GM19035 (cell line): ENCODE measurements at regions not wholly inside any gene's neighbourhood (a gene's known extent, or its start where the extent isn't known, plus 50 kb on each side); places are given as distances from the start of the nearest gene placed in this dataset.
"Not testable (repeated sequence)": the region's sequence is repeated elsewhere in the genome, so short reads cannot be mapped to it uniquely, and the experiment has no call there.

Source experiments
- ATAC-seq: cut with Tn5 transposase; IDR thresholded peaks from one replicate; pipeline ENCODE4 v1.9.1; 2021; ENCODE audit not compliant: unreplicated experiment

DNA sequence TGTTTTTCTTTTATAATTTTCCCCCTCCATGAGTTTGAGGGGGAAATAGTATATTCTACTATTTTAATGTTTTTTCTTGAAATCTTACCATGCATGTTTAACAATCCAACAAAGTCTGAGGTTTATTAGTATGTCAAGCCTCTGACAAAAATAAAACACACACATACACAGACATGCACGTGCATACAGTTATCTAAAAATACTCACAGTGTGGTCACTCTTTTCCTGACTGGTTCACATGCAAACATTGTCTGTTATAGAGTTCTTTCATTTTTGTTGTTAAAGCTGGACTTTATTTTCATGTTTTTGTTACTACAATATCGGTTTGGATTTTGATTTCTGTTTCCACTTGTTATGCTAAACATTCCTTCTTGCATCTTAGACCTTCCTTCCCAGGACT, 236.6 kb downstream of the MFSD1 start:
- no peak for ATAC-seq

DNA sequence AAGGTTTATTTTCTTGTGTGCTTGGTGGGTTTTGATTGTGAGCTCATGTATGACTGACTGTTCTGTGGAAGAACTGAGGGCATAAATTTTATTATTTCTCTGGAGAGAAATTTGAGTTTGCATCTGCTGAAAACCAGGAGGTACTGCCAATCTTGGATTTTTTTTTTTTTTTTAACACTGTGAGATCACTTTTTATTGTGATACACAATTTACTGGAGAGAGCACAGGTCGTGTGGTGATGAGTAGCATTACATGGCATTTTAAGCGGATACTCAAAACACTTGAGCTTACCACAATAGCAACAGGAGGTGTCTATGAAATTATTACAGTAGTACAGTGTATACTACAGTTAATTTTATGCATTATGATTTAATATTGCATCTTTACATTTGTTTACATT, 237.4 kb downstream of the MFSD1 start:
- no peak for ATAC-seq

DNA sequence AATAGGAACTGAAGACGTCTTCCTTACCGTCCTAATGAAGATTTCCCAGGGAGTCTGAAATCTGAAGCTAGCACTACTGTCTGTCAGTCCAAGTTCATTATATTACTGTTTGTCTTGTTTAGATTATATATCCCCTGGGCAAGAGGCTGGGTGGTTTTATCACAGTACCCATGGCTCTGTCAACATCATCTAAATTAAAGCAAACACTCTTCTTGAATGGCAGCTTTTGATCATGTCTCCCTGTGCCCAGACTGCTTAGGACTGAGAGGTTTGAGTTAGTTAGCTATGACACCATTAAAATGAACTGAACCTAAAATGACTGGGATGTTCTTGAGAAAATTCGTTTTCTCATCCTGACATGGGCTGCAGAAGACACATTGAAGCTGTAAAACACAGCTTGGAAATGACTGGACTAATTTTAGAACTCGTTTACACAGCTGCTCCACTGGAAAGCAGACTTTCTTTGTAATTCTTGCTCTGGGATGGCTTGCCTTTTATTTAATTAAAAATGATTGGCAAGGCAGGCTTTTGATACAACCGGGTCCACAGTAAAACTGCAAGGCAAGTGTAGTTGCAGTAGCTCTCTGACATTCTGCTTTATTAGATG, 243.5 kb downstream of the MFSD1 start:
- ATAC-seq = no peak

DNA sequence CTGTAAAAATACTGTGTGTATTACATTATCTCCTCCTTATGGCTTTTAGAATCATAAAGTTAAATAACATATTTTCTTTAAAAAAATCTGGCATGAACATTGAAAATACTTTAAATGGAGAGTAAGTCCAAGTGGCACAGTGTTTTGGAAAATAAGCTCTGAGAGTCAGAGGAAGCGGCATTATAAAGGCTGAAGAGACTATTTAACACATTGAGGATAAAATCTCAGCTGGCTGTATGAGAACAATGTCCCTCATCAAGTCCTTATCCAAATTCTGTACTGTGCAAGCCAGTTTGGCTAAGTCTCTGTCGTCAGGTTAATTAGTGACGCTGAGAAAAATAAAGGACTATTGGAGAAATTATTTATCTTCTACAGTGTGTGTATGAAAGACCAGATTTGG, 245.5 kb downstream of the MFSD1 start:
- no peak for ATAC-seq

DNA sequence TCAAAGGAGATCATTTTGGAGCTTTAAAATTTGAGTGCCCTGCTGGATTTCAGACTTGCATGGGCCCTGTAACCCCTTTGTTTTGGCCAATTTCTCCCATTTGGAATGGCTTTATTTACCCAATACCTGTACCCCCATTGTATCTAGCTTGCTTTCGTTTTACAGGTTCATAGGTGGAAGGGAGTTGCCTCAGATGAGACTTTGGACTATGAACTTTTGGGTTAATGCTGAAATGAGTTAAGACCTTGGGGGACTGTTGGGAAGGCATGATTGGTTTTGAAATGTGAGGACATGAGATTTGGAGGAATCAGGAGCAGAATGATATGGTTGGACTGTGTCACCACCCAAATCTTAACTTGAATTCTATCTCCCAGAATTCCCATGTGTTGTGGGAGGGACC, 250.6 kb downstream of the MFSD1 start:
- ATAC-seq = not testable (repeated sequence)

DNA sequence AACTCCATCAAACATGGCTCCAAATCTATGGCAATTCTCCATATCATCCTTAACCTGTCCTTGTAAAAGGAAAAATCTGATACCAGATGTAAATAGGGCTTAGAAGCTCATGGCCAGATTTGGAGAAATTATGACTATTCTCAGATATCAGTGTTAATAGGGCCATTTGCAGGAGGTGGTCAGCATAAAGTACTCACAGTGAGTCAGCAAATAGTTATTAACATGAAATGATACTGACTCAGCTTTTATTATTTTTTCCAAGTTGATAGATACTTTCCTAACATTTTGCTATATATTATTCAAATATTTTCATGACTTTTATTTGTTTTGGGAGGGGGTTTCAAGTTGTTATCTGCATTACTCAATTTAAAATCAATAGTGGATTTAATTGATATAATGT, 255.8 kb downstream of the MFSD1 start:
- ATAC-seq = no peak

DNA sequence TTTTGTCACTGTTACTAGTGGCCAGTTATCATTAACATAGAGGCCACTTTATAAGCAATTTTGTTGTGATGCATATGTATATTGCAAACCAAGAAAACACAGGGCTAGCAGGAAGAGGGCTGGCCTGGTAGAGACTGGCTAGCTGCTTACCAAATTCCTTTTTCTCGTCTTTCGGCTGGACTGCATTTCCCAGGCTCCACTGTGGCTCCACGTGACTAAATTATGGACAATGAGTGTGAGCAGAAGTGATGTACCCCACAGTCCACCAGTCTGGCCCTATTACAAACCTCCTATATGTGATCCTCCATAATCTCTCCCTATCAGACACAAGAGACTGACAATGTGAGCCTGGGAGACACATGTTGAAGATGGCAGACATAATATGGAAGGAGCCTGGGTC, 257.0 kb downstream of the MFSD1 start:
- ATAC-seq = no peak

DNA sequence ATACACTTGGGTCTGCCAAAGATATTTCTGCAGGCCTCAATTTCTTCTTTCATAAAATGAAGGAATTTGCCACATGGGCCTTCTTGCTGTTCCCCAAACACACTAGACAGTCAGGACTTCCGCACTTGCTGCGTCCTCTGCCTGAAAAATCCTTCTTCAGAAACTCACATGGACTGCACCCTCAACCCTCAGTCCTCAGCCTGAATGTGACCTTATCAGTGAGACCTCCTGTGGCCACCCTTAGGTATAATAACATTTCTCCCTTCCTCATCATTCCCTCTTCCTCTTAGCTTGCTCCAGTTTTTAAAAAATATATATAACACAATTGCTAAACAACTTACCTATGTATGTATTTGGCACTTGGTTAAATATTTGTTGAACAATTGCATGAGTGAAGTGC, 257.5 kb downstream of the MFSD1 start:
- ATAC-seq = no peak

DNA sequence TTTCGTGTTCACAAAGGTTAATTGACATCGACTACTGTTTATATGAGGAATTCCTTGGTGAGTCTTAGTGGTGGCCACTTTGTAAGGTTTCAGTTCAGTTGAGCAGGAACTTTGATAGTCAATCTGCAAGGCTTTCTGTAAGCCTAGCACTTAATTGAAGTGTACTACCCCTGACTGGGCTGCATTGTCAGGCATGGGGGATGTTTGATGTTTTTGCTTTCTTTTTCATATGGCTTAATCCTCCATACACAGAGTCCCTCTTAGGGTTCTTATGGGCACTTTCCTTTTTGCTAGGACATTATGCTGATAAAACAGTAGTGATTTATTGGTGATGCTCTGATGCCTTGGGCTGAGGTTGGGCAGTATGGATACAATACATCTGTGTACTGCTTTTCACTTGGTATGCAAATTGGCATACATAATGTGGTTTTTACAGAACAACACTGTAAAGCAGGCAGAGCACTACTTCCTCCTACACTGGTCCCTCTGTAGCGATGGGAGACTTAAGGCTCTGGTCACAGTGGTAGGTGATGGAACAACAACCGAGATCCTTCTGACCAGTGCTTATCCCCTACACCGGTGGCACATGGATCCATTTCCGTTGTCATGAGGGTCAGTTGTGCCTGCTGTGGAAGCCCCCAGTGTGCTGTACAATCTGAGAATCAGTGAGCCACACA, 261.0 kb downstream of the MFSD1 start:
- ATAC-seq = no peak

DNA sequence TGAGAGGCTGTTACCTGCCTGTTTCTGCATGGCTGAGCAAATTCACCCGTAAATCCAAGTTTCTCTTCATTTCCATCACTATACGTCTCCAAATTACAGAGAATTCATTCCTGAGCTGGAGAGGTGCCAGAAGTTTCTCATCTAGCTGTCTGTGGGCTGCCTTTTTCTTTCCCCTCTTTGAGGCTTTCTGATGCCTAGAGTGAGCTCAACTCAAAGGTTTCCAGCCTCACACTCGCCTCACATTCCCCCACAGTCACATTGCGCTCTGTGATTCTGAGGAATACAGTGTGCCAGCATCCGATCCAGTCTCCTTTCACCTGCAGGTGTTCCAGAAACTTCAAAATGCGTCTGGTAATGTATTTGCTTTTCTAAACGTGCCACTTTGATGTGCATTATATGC, 267.2 kb downstream of the MFSD1 start, which contains the start of gene IQCJ:
Gene IQCJ (plus strand): TSS at position 229 of the 400 bp plus-strand sequence.
- ATAC-seq = no peak

DNA sequence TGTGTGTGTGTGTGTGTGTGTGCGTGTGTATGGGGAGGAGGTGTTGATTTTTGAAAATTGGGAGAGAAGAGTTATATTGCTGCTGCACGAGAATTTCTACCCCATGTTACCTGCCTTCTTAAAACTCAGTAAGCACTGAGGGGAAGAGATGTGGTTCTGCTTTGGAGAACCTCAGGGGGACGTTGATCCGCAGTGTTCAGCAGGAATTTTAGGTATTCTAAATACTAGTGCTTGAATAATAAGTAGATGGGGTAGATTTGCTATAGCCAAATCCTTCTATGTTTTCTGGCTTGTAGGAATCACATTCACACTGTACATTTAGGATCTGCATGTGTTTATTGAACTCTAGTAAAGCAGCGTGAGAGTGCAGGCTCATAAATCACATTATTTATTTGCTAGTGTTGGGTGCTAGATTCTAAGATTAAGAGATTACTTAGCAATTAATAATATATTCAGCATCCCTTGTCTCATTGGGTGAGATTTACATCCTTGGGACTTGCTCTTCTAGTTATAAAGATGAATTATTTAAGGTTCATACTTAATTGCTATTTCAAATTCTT, 268.1 kb downstream of the MFSD1 start:
- no peak for ATAC-seq

DNA sequence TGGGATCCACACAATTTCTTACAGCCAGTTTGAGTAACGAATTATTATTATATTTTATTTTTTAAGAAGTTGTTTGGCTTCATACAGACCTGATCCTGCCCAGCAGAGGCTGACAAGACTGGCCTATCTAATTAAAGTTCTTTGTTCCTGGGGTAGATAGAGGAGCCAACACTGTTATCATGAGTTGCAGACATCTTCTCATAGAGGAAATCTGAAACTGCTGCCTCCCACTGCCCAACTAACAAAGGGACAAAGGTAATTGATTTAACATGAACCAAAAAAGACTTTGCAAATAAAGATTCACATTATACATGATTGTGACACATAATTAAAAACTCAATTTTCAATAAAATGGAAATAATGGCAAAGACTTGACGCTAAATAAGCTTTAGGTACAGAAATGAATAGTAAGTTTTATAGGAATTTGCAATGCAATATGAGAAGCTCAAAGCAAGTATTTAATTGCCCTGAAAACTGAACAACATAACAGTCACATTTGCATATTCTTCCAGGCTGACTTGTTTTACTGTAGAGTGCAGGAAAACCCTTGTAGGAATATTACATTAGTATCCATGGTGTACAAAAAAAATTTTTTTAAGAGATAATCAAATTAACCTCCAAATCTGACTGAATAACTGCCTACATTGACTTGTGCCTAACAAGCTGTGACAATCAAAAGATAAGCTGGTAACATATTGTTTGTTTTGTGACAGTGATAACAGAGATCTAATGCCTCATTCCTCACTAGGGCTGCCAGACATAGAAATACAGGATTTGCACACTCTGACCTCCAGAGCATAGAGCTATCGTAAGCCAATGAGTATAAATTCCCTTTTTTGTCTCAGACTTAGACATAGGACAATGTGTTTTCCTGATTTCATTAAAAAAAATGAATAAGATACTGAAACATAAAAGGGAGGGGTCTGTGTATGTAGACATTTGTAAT, 273.2 kb downstream of the MFSD1 start:
- ATAC-seq = no peak

DNA sequence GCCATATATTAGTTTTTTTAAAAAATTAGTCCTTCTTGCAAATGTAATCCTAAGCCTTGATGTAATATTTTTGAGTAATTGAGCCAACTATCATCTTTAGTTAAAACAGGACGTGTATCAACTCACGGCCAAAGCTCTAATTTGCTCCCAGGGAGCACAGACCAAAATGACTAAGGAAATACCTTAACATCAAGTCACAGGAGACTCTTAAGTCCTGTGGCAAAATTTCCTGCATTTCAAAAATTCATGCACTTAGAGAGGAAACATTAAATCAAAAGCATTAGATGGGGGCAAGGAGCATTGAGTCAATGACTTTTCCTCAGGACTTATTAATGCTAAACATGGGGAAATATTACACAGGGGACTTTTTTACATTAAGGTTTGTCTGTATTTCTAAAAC, 276.0 kb downstream of the MFSD1 start:
- ATAC-seq = no peak

DNA sequence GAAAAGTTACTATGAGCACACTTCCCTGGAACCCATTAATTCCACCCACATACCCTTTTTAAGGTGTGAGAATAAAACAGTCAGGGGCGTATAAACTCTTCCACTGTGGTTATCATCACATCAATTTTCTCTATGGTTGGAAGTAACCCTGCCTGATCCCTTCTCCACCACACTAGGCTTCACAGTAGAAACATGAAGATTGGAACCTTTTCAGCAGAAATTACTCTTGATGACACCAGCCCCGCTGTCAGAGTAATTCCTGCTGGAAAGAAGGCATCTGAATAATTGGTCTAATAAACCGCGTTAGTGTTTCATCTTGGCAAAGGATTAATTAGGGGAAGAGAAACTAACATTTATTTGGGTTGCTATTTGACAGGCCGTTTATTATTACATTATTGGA, 278.4 kb downstream of the MFSD1 start:
- ATAC-seq = no peak

DNA sequence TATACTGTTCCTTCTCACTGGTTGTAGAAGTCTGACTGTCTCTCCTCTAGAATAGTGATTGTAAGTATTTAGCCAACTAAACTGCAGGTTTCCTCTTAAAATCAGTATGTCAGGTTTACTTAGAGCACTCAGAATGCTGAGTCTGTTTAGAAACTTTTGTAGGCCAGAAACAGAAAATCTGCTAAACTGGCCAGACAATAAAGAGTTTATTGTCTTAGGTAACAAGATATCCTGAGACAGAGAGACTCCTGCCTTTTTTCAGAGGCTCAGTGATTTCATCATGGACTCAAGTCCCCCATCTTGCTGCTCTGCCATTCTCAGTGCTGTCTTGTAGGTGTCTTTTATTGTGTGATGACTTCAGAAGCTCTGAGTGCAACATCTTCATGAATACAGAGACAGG, 279.0 kb downstream of the MFSD1 start:
- no peak for ATAC-seq

DNA sequence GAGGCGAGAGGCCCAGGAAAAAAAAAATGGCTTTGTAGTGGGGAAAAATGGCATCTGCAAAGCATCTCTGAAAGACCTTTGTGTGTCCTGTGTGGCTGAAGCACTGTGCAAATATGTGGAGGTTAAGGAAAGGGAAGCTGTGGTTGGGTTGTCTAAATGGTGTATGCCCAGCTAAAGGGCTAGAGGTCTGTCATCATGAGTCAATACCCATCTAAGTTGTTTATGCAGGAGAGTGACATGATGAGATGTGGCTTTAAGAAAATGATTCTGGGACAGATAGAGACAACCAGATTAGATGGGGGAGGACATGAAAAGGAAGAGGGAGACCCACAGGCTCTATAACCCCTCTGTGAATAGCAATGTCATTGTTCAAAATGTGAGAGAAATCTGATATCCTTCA, 280.7 kb downstream of the MFSD1 start:
- no peak for ATAC-seq

DNA sequence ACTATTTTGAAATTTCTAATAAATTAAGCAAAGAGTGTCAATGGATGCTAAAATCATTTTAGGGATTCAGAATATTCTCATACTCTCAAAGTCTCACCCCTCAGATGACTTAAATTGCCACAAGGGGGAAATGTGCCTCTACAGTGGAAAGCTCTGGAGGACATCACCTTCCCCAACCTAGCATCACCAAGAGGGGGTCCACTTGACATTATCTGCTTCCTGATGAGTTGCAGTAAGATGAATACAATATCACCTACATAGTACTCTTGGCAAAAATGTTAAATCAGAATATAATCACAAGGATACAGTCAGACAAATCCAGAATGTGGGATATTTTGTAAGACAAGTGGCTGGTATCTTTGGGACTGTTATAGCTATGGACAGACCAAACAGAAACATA, 290.1 kb downstream of the MFSD1 start:
- ATAC-seq = no peak

DNA sequence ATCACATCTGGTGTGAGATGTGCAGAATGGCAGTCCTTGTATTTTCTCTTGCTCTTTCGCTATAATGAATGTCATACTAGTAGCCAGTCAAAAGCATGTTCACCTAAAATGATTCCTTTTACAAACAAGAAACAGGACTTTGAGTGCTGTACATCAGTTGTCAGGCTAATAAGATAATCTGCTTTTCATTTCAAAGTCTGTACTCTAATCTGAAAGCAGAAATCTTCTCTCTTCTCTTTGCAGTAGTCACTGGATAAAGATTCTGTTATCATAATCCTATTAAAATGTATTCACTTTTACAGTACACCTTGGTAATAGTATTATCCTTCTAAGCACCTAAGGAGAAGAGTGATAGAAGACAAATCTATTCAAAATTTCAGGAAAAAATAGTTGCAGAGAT, 300.1 kb downstream of the MFSD1 start:
- no peak for ATAC-seq

DNA sequence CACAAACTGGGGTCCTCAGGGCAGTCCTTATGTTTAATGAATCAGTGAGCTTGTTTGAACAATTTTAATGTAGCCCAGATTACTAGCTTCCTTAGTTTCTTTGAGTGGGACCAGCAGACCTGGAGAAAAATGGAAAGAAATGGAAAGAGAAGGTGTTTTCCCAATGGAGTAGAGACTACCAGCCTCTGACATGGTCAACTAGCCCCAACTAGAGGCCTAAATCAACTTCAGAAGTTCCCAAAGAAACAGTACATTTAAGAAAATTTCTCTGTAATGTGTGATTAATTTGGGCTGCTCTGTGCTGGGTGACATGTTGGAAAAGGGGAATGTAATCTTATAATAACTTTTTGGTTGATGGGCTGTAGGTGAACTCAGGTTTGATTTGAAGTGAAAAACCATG, 310.9 kb downstream of the MFSD1 start:
- no peak for ATAC-seq

DNA sequence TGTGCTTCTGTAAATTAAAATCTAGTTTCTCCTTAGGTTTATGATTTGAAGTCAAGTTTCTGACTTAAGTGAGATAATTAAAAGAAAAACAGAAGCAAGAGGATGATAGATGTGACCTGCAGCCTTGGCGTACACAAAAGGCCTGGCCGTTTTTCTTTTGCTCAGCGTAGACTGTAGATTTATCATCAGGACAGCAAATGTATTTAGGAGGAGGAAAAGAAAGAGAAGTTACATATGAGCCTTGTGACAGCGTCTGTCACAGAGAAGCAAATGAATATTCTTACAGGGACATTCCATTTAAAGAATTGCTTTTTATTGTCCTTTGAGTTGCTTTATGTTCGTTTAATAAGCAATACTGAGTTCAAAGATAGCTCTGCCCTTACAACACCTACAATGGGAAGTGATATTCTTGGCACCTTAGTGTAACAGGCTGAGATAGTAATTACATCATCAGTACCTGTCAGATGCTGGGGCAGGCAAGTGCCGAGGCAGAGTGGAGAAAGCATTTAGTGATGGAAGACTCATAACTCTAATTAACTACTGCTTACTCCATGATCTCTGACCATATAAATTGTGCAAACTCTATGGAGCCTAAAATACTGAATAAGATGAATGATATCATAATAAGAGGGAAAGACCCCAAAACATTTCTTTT, 311.5 kb downstream of the MFSD1 start:
- ATAC-seq = no peak

DNA sequence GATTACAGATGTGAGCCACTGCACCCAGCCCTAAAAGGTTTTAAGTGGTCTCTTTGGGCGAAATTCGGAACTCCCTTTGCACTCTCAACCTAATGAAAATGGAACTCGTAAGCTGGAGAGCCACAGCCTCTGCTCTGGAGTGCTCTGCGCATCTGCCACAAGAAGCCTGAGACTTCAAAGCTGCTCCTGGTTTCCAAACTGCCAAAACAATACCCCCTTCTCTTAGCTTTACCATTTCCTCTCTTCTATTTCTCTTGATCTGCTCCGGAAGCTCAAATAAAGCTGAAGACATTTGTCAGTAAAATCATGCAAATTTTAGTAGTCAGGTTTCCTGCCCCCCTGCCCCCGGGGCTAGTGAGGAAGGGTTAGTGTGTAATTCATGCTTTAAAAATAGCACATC, 312.7 kb downstream of the MFSD1 start:
- ATAC-seq = no peak
